Skeletal muscle satellite cell (primary cell): ENCODE measurements at regions not wholly inside any gene's neighbourhood (a gene's known extent, or its start where the extent isn't known, plus 50 kb on each side); places are given as distances from the start of the nearest gene placed in this dataset.
A peak's percentile ranks its signal among the peaks of the same experiment; 100 is the strongest.
"Not testable (repeated sequence)": the region's sequence is repeated elsewhere in the genome, so short reads cannot be mapped to it uniquely, and the experiment has no call there.

Experiments used
- H3K27me3 ChIP-seq: 2 replicates; pipeline ENCODE4 v1.7.0; 2013; ENCODE audit warnings: low read length; ENCODE audit not compliant: control insufficient read depth, insufficient read depth
- H3K36me3 ChIP-seq: 2 replicates; pipeline ENCODE4 v1.7.0; 2013; ENCODE audit warnings: mild to moderate bottlenecking, control low read depth, low read length; ENCODE audit not compliant: insufficient read depth
- H3K4me1 ChIP-seq: 2 replicates; pipeline ENCODE4 v1.7.0; 2013; ENCODE audit warnings: low read length; ENCODE audit not compliant: control insufficient read depth, insufficient read depth
- H3K4me2 ChIP-seq: 2 replicates; pipeline ENCODE4 v1.7.0; 2013; ENCODE audit warnings: mild to moderate bottlenecking, low read length
- H3K4me3 ChIP-seq: 2 replicates; pipeline ENCODE4 v1.7.0; 2013; ENCODE audit warnings: low read length
- H3K9ac ChIP-seq: 2 replicates; pipeline ENCODE4 v1.7.0; 2013; ENCODE audit warnings: mild to moderate bottlenecking, low read depth, low read length, moderate library complexity
- H3K9me3 ChIP-seq: replicated peaks from 2 replicates; pipeline ENCODE4 v1.7.0; 2013; ENCODE audit warnings: mild to moderate bottlenecking, control low read depth, low read length

DNA sequence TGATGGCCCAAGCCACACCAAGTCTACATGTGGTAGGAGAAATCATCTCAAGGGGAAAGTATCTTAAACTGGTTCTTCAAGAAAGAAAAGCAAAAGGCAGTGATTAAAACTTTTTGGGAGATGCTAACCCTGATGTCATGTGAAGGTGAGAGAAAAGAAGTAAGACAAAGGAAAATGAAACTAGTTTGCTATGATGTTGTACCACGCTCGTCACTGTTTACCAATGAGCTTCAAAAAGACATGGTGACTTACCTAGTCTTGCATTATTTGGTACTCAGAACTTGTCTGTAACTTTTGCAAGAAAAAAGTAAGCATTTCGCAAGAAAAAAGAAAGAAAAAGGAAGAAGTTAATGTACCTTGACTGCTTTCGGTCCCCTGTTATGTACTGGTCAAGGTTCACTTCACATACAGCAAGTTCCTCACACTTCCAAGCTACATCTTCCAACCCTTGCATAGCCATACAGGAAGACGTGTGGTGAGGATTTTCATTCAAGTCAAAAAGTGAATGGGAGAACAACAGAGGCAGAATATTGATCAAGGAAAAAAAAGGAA lies 739.3 kb downstream of the NR2F1-AS1 start:
- H3K36me3 ChIP-seq: no peaks in the 10 kb centered on the region
- H3K27me3 ChIP-seq: no peaks in the 10 kb centered on the region
- H3K4me1 ChIP-seq: peaks cover 20% of the 10 kb centered on the region
- no peak overlapping the region for H3K9ac ChIP-seq
- no peak overlapping the region for H3K4me2 ChIP-seq
- no peak overlapping the region for H3K4me3 ChIP-seq
- no peaks in the 10 kb centered on the region for H3K9me3 ChIP-seq

GRCh38 chr5:92838253-92838652 lies 742.8 kb downstream of the NR2F1-AS1 start:
- H3K27me3 ChIP-seq: no peaks in the 10 kb centered on the region
- no peak overlapping the region for H3K4me2 ChIP-seq
- peaks cover 30% of the 10 kb centered on the region for H3K4me1 ChIP-seq
- H3K4me3 ChIP-seq: no peak overlapping the region
- no peaks in the 10 kb centered on the region for H3K36me3 ChIP-seq
- H3K9ac ChIP-seq: no peak overlapping the region
- no peaks in the 10 kb centered on the region for H3K9me3 ChIP-seq

DNA sequence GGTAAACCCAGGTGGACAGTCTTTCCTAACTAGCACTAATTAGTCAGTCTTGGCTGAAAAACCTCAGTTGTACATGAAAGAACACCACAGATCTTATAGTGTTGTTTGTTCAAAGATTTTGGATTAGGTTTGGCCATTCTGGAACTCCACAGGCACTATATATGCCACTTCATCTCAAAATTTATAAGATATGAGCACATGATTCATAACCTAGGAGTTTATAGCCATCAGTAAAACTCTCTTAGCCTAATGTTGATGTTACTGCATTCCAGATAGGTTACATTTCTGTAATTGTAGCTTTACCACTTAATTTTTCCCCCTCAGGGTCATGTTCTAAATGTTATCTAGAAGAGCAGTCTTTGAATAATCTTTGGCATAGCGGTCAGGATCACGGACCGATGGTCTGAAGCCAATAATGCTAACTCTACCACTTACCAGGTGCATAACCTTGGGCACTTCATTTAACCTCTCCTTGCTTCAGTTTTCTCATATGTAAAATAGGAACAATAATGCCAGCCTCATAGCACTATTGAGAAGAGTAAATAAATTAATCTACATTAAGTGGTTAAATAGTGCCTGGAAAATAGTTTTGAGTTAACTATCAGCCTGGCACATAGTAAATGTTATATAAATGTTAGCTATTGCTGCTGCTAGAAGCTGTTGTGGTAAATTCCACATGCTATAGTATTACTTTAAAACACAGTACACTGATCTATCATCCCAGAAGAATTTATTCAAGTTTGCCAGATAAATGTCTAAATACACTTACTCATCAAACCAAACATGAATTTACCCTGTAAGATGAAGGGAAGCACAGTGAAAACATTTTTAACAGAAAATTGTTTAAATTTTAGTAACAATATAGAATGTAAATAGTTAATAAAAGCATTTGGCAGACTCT lies 743.9 kb downstream of the NR2F1-AS1 start:
- peak overlapping the region; percentile 28 for H3K4me3 ChIP-seq
- peak overlapping the region; percentile 61 for H3K9ac ChIP-seq
- peaks cover 30% of the 10 kb centered on the region for H3K4me1 ChIP-seq
- no peaks in the 10 kb centered on the region for H3K27me3 ChIP-seq
- H3K4me2 ChIP-seq: peak overlapping the region; percentile 66
- no peaks in the 10 kb centered on the region for H3K9me3 ChIP-seq
- H3K36me3 ChIP-seq: no peaks in the 10 kb centered on the region

GRCh38 chr5:92835712-92836111 lies 745.3 kb downstream of the NR2F1-AS1 start:
- Histone ChIP-seq H3K27me3 (no peaks in the 10 kb centered on the region), H3K4me3 (no peak overlapping the region), H3K4me1 (peaks cover 30% of the 10 kb centered on the region), H3K9ac (no peak overlapping the region), H3K36me3 (no peaks in the 10 kb centered on the region), H3K9me3 (no peaks in the 10 kb centered on the region), H3K4me2 (no peak overlapping the region)

DNA sequence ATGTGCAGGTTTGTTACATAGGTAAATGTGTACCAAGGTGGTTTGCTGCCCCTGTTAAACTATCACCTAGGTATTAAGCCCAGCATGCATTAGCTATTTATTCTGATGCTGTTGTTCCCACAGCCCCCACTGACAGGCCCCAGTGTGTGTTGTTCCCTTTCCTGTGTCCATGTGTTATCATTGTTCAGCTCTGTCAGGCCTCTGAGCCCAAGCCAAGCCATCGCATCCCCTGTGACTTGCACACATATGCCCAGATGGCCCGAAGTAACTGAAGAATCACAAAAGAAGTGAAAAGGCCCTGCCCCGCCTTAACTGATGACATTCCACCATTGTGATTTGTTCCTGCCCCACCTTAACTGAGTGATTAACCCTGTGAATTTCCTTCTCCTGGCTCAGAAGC lies 757.5 kb downstream of the NR2F1-AS1 start:
- H3K36me3 ChIP-seq, H3K4me2 ChIP-seq, H3K4me3 ChIP-seq, H3K9me3 ChIP-seq, H3K9ac ChIP-seq, H3K27me3 ChIP-seq, H3K4me1 ChIP-seq: not testable (repeated sequence)

DNA sequence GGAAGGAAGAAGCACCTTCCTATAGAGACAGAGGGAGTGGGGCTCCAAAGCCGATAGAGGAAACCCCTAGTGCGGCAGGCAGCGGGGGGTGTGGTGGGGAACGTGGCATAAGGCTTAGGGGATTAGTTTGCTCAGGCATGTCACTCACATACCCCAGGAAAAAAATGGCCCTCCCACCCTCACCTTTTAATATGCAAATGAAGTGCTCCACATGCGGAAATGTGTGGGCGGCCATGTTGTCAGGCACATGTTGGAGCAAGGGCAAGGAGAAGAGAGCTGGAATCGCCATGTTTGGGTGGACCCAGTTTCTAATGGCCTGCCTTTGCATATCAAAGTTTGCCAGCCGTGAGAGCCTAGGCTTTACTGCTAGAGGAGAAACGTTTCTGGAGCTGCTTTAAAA lies 758.8 kb downstream of the NR2F1-AS1 start:
- Histone ChIP-seq H3K4me2 (no peak overlapping the region), H3K9me3 (no peaks in the 10 kb centered on the region), H3K4me3 (no peak overlapping the region), H3K36me3 (no peaks in the 10 kb centered on the region), H3K4me1 (no peaks in the 10 kb centered on the region), H3K9ac (no peak overlapping the region), H3K27me3 (no peaks in the 10 kb centered on the region)

DNA sequence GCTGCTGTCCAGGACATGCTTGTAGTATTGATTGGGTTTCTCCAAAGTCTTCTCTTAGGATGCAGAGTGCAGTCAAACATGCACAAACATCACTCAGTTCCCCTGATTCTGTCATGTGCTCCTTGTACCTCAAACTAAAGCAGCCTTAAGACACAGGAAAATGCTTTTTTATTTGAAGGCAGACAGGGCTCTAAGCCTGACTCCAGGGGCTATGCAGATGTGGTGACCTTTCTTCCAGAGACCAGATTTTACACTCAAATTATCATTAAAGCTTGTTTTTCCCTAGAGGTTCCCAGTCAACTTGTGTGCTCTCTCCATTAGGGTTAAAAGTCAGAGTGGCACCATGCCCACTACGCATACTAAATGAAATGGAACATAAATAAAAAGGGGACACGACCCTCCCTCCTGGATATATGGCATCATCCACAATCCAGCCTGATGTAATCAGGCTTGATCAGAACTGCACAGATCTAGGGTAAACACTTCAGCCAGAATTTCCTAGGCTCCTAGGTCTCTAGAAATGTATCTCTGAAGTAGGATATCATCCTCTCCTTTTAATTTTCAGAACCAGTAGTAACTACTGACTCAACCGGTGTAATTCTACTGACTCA lies 771.1 kb downstream of the NR2F1-AS1 start:
- no peaks in the 10 kb centered on the region for H3K9me3 ChIP-seq
- H3K27me3 ChIP-seq: no peaks in the 10 kb centered on the region
- H3K4me3 ChIP-seq: no peak overlapping the region
- H3K4me2 ChIP-seq: no peak overlapping the region
- H3K36me3 ChIP-seq: no peaks in the 10 kb centered on the region
- H3K4me1 ChIP-seq: no peaks in the 10 kb centered on the region
- no peak overlapping the region for H3K9ac ChIP-seq

DNA sequence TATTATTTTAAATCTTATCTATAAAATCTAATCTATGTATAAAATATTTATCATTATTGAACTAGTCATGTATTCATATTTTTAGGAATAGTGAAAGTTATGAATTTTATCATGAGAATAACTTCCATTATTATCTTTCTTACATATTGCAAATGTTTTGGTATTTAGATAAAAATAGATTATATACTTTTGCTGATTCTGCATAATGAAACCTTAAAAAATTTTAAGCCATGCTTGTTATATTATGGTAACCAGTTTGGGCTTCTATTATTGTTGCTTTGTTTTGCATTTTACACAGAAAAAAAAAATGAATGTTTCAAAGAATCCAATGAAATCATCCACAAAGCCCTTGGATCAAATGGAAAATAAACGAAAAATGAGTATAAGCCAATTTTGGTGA lies 772.5 kb downstream of the NR2F1-AS1 start:
- Histone ChIP-seq H3K9ac (no peak overlapping the region), H3K4me1 (no peaks in the 10 kb centered on the region), H3K27me3 (no peaks in the 10 kb centered on the region), H3K9me3 (no peaks in the 10 kb centered on the region), H3K4me2 (no peak overlapping the region), H3K36me3 (no peaks in the 10 kb centered on the region), H3K4me3 (no peak overlapping the region)

DNA sequence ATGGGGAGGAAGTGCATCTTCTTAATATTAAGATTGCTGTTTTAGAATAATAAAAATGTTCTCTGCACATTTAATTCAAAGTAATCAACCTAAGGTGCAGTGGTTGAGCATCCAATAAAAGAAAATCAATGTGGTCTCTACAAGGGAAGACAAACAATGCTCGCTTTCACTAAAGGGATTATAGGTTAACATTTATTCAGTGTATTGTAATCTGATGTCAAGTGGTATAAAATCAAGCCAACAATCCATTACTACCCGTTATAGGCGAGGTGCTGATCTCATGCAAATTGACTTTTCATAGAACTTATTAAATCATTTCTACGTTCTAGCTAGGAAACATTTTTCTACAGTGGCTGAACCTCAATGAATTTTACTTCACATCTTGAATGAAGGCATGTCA lies 773.9 kb downstream of the NR2F1-AS1 start:
- H3K9ac ChIP-seq: no peak overlapping the region
- H3K36me3 ChIP-seq: no peaks in the 10 kb centered on the region
- no peaks in the 10 kb centered on the region for H3K27me3 ChIP-seq
- no peaks in the 10 kb centered on the region for H3K4me1 ChIP-seq
- H3K4me3 ChIP-seq: no peak overlapping the region
- H3K4me2 ChIP-seq: no peak overlapping the region
- H3K9me3 ChIP-seq: no peaks in the 10 kb centered on the region

GRCh38 chr5:92805446-92805845 lies 775.6 kb downstream of the NR2F1-AS1 start:
- Histone ChIP-seq H3K4me1 (peaks cover 3% of the 10 kb centered on the region), H3K36me3 (no peaks in the 10 kb centered on the region), H3K9me3 (no peaks in the 10 kb centered on the region), H3K27me3 (no peaks in the 10 kb centered on the region), H3K4me2 (no peak overlapping the region), H3K4me3 (no peak overlapping the region), H3K9ac (no peak overlapping the region)

- no peaks in the 10 kb centered on the region for H3K36me3 ChIP-seq
- no peaks in the 10 kb centered on the region for H3K27me3 ChIP-seq
- H3K9me3 ChIP-seq: no peaks in the 10 kb centered on the region
- no peak overlapping the region for H3K4me3 ChIP-seq
- peaks cover 4% of the 10 kb centered on the region for H3K4me1 ChIP-seq
- H3K9ac ChIP-seq: no peak overlapping the region
- H3K4me2 ChIP-seq: no peak overlapping the region
Measured at GRCh38 chr5:92801911-92802310, 779.1 kb downstream of the NR2F1-AS1 start.
